Stimulated activated CD8-positive, alpha-beta memory T cell treated with anti-CD3 and anti-CD28 coated beads, Interleukin-2, amount 100 ng/mL, for 48 hours (primary cell): ENCODE measurements at regions not wholly inside any gene's neighbourhood (a gene's known extent, or its start where the extent isn't known, plus 50 kb on each side); places are given as distances from the start of the nearest gene placed in this dataset.

Experiments used
- DNase-seq, 2 donors: peaks; one replicate each; pipeline ENCODE4 v3.0.0-alpha.2; 2020; ENCODE audit warnings: low read depth in 2 of 2

GRCh38 chr1:63198871-63199394, 123.4 kb upstream of the FOXD3 start:
- DNase-seq: no peak

- no peak for DNase-seq
These were observed 122.5 kb upstream of the FOXD3 start for GRCh38 chr1:63199706-63200335.

- no peak for DNase-seq
These were observed 121.7 kb upstream of the FOXD3 start for GRCh38 chr1:63200676-63201075.

DNA sequence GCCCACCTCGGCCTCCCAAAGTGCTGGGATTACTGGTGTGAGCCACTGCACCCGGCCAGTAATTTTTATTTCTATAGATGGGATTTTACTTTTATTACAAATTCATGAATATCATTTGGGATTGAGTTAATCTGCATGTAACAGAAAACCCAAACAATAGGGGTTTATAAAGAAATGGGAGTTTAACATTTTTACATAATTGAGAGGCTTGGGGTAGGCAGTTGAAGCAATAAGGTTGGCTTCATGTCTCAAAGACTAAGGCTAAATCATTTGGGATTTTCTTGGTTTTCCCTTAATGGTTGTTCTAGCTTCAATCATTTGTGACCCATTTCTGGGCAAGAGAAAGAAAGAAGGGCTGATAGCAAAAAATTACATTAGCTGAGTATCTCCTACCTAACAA, 118.7 kb upstream of the FOXD3 start:
- DNase-seq: no peak

DNA sequence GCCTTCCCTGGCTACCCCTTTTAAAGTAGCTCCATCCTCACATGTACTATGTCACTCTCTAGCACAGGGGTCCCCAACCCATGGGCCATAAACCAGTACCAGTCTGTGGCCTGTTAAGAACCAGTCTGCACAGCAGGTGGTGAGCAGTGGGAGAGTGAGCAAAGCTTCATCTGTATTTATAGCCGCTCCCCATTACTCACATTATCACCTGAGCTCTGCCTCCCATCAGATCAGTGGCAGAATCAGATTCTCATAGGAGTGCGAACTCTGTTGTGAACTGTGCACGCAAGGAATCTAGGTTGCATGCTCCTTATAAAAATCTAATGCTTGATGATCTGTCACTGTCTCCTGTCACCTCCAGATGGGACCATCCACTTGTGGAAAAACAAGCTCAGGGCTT, 116.6 kb upstream of the FOXD3 start:
- no peak for DNase-seq

GRCh38 chr1:63214553-63214952, 107.8 kb upstream of the FOXD3 start:
- no peak for DNase-seq

DNA sequence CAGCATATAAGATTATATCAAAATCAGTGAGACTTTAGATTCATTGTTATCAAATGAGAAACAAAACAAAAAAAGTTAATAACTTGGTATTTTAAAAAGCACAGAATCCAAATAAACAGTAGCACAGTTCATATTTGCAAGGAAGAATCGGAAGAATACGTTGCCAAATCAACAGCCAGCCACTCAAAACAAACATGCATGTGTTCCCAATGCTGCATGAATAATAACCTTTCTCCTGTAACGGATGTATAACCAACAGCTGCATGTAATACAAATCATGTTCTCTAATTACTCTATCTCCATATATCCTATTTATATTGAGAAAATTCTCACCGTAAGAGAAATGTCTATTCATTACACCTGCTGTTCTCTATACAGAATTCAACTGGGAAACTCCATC, 98.9 kb upstream of the FOXD3 start:
- DNase-seq: no peak

- DNase-seq: no peak
These were observed 91.6 kb upstream of the FOXD3 start for GRCh38 chr1:63230722-63231121.

GRCh38 chr1:63238721-63239120, 83.6 kb upstream of the FOXD3 start:
- DNase-seq: no peak

- DNase-seq: no peak
These were observed 77.2 kb upstream of the FOXD3 start for GRCh38 chr1:63245186-63245585.

DNA sequence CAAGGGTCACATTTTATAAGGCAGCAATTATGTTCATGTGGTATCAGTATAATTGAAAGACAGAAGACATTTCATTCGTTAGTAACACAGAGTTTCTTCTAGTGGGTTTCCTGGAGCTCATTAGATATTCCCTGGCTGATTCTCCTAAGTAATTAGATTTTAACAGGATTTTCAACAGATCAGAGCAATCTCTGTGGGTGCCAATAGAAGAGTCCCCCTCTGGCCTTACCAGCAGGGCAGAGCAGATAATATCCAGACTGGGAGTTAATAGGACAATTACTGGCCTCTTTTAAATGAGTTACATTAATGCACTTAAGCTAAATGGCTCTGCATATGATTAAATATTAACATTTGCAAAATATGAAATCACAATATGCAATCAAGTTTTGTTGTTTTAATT, 74.2 kb upstream of the FOXD3 start:
- no peak for DNase-seq

DNA sequence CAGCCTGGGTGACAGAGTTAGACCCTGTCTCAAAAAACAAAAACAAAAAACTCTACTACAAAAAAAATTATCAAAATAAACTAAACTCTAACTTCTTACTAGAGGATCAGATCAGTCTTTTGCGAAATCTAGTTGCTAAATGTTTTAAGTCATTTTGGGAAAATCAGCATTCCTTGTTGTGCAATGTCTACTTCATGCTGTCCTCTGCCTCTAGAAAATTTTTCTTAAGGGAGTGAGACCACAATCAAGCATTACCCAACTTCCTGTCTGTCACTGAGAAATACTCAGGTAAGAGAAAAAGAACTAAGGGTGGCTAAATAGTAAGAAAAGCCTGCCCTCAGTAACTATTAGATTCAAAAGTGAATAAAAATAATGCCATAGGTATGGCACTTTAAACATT, 67.2 kb upstream of the FOXD3 start:
- no peak for DNase-seq

GRCh38 chr1:63261736-63262458, 60.5 kb upstream of the FOXD3 start:
- no peak for DNase-seq

GRCh38 chr1:63262459-63262770, 60.0 kb upstream of the FOXD3 start:
- DNase-seq: no peak

- no peak for DNase-seq
These were observed 58.2 kb upstream of the FOXD3 start for GRCh38 chr1:63264161-63264560.

DNA sequence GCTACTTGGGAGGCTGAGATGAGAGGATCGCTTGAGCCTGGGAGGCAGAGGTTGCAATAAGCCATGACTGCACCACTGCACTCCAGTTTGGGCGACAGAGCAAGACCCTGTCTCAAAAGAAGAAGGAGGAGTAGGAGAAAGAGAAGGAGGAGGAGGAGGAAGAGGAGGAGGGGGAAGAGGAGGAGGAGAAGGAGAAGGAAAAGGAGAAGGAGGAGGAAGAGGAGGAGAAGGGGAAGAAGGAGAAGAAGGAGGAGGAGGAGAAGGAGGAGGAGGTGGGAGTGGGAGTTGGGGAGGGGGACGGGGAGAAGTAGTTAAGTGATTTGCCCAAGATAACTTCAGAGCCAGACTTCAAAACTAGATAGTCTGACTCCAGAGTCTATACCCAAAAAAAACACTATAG, 55.5 kb upstream of the FOXD3 start:
- no peak for DNase-seq

DNA sequence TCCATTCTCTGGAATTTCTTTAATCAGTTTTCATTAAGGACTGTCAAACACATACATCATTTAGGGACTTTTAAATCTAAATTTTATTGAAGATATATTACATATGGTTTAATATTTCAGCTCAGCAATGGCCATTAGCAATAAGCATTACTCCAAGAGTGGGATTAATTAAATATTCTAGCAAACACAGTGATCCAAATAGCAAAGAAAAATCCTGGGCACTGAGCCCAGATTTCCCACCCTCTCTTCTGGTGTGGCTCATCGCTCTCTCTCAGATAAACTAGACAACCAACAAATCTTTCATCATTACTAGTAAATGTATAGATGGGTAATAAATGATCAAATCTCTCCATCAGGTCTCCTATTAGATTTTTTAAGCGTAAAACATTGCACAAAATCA, 53.5 kb upstream of the FOXD3 start:
- no peak for DNase-seq

DNA sequence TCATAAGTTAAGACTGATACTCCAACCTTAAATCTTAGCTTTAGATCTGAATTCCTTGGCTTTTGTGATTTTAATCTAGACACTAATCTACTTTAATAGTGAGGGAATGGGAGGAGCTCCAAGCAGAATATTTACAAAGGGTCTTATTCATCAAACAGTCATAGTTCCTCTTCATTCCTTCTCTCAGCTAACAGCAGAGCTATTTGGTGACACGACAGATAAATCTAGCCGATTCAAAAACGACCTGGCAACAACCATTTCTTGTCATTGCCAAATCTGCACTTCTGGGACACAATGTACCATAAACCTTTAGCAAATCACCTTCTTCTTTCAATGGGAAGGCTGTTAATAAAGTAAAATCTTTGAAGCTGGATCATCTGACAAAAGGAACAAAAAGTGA, 52.8 kb upstream of the FOXD3 start:
- no peak for DNase-seq
